ENCODE measurements at regions not wholly inside any gene's neighbourhood (a gene's known extent, or its start where the extent isn't known, plus 50 kb on each side); places are given as distances from the start of the nearest gene placed in this dataset.
"Not testable (repeated sequence)": the region's sequence is repeated elsewhere in the genome, so short reads cannot be mapped to it uniquely, and the experiment has no call there.

DNA sequence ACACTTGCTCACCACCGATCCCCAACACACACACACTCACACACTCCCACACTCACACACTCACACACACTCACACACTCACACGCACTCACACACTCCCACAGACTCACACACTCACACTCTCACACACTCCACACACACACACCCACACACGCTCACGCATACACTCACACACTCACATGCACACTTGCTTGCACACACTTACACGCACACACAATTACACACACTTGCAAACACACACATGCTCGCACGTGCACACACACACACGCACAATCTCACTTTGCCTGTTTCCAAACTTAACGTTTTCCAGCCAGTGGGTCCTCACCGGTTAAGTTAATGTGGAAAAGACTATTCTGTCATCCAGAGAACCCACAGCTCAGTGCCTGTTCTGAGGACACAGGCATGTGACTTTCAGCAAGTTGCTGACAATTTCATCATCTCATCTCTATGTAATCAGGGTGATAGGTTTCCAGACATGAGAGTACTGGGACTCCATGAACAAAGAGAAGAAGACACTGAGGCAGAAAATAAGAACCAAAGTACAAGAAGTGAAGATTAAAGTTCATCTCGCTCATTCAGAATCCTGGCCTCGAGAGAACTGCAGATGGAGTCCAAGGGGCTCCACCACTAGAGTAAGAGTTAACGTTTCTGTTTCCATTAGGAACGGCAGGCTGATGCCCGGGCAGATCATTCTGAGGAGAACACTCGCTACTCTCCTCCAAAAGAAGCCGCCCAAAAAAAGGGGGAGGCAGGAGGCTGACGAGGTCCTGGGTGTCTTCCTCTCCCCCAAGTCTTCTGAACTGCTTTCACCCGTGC lies 153.2 kb upstream of the FRG1 start:
- Mint-ChIP-seq H3K27ac (no peak overlapping the region), H3K4me3 (no peak overlapping the region), H3K4me1 (no peaks in the 10 kb centered on the region), H3K36me3 (ENCODE audit: low read depth) (no peaks in the 10 kb centered on the region), H3K9me3 (no peaks in the 10 kb centered on the region), H3K27me3 (no peaks in the 10 kb centered on the region)
- CTCF ChIA-PET = no interaction called here
- no peak for DNase-seq
- POLR2A ChIA-PET = no interaction called here

- POLR2A ChIA-PET = no interaction called here
- no peak overlapping the region for H3K4me3 Mint-ChIP-seq
- peak; percentile 61 for DNase-seq
- H3K27ac Mint-ChIP-seq = no peak overlapping the region
- CTCF ChIA-PET = interaction anchor here (0.6 to 1.8 kb wide), 10 partner anchors 9 to 589 kb away, joined by 3 to 11 read pairs (median 3); no protein-coding TSS in a partner anchor
- H3K36me3 Mint-ChIP-seq (ENCODE audit: low read depth) = no peaks in the 10 kb centered on the region
- H3K27me3 Mint-ChIP-seq = no peaks in the 10 kb centered on the region
- H3K9me3 Mint-ChIP-seq = no peaks in the 10 kb centered on the region
- no peaks in the 10 kb centered on the region for H3K4me1 Mint-ChIP-seq
Measured at GRCh38 chr4:189792924-189793618, 147.6 kb upstream of the FRG1 start.

DNA sequence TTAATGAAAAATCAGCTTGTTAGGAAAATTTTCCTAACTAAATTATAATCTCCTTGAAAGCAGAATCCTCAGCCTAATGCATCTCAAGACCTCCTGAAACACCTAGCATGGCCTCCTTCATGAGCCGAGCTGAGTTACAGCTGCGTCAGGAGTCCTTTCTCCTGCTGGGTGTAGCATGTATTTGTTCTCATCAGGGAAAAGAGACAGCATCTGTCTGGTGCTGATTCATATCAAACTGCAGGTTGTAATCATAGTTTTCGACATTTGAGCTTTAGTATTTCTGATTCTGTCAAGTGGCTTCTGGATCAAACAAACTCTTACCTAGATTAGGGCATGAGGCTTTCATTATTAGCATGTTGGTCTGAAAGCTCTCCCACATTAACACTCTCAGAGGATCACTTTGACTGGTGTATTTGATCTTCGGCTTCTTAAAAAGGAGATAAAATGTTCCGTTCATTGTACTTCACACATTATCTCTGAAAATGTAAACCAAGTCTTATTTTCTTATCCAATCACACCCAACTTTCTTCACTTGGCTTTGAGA lies 140.1 kb upstream of the FRG1 start:
- no peaks in the 10 kb centered on the region for H3K27me3 Mint-ChIP-seq
- H3K4me3 Mint-ChIP-seq = no peak overlapping the region
- H3K4me1 Mint-ChIP-seq = no peaks in the 10 kb centered on the region
- DNase-seq = no peak
- peaks cover 4% of the 10 kb centered on the region for H3K9me3 Mint-ChIP-seq
- ChIA-PET POLR2A (no interaction called here), CTCF (no interaction called here)
- H3K27ac Mint-ChIP-seq = no peak overlapping the region
- H3K36me3 Mint-ChIP-seq (ENCODE audit: low read depth) = no peaks in the 10 kb centered on the region

GRCh38 chr4:189802884-189803283 lies 137.8 kb upstream of the FRG1 start:
- CTCF ChIA-PET = no interaction called here

DNA sequence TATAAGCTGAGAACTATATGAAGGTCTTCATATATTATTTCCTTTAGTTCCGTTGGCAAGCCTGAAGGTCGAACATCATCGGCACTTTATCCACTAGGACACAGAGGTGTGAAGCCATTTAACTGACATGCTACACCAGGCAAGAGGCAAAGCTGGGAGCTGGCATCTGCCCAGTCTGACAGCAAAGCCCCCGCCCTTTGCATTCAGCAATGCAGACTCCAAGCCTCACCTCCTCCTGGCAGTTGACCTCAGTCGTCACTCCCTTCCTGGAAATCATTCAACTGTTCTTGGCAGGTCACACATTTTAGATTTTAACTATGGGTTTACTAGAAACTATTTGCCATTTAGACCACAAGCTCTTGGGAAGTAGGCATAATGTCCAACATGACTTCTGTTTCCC lies 135.8 kb upstream of the FRG1 start:
- ChIA-PET POLR2A (no interaction called here), CTCF (no interaction called here)
- H3K27ac Mint-ChIP-seq = no peak overlapping the region
- no peaks in the 10 kb centered on the region for H3K27me3 Mint-ChIP-seq
- H3K9me3 Mint-ChIP-seq = peaks cover 11% of the 10 kb centered on the region
- no peak for DNase-seq
- H3K4me1 Mint-ChIP-seq = no peaks in the 10 kb centered on the region
- no peak overlapping the region for H3K4me3 Mint-ChIP-seq
- no peaks in the 10 kb centered on the region for H3K36me3 Mint-ChIP-seq (ENCODE audit: low read depth)

More at GRCh38 chr4:189802884-189803283, 137.8 kb upstream of the FRG1 start:
- H3K27me3 Mint-ChIP-seq = no peaks in the 10 kb centered on the region
- no peaks in the 10 kb centered on the region for H3K36me3 Mint-ChIP-seq (ENCODE audit: low read depth)
- POLR2A ChIA-PET = no interaction called here
- H3K4me1 Mint-ChIP-seq = no peaks in the 10 kb centered on the region
- DNase-seq = no peak
- H3K27ac Mint-ChIP-seq = no peak overlapping the region
- H3K9me3 Mint-ChIP-seq = peaks cover 8% of the 10 kb centered on the region
- H3K4me3 Mint-ChIP-seq = no peak overlapping the region

DNA sequence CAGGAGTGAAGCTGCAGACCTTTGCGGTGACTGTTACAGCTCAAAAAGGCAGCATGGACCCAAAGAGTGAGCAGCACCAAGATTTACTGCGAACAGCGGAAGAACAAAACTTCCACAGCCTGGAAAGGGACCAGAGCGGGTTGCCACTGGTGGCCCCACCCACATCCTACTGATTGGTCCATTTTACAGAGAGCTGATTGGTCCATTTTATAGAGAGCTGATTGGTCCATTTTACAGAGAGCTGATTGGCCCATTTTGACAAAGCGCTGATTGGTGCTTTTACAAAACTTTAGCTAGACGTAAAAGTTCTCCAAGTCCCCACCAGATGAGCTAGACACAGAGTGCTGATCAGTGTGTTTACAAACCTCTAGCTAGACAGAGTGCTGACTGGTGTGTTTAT lies 134.2 kb upstream of the FRG1 start:
- H3K27ac Mint-ChIP-seq = no peak overlapping the region
- H3K27me3 Mint-ChIP-seq = no peaks in the 10 kb centered on the region
- H3K4me1 Mint-ChIP-seq = no peaks in the 10 kb centered on the region
- peaks cover 13% of the 10 kb centered on the region for H3K9me3 Mint-ChIP-seq
- H3K36me3 Mint-ChIP-seq (ENCODE audit: low read depth) = no peaks in the 10 kb centered on the region
- ChIA-PET CTCF (interaction anchor here (1.7 kb wide), 1 partner anchor 13 kb away, joined by 4 read pairs; no protein-coding TSS in a partner anchor), POLR2A (no interaction called here)
- H3K4me3 Mint-ChIP-seq = no peak overlapping the region
- no peak for DNase-seq

DNA sequence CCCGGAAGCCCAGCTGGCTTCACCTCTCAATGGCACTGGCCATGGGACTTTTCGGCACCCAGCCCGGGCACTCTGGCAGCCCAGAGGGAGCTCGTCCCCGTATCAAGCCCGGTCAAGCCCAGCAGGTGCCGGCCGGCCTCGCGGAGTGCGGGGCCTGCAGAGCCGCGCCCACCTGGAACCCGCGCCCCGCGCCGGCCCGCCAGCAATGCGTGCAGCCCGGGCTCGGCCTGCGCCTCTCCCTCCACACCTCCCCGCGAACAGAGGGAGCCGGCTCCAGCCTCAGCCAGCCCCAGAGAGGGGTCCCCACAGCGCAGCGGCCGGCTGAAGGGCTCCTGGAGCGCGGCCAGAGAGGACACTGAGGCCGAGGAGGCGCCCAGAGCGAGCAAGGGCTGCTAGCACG lies 133.6 kb upstream of the FRG1 start:
- H3K36me3 Mint-ChIP-seq (ENCODE audit: low read depth) = no peaks in the 10 kb centered on the region
- peaks cover 13% of the 10 kb centered on the region for H3K9me3 Mint-ChIP-seq
- POLR2A ChIA-PET = no interaction called here

GRCh38 chr4:189809241-189809735 lies 131.4 kb upstream of the FRG1 start:
- H3K27me3 Mint-ChIP-seq = no peaks in the 10 kb centered on the region
- DNase-seq = no peak
- H3K27ac Mint-ChIP-seq = no peak overlapping the region
- H3K4me3 Mint-ChIP-seq = no peak overlapping the region
- POLR2A ChIA-PET = no interaction called here
- peaks cover 13% of the 10 kb centered on the region for H3K9me3 Mint-ChIP-seq
- H3K36me3 Mint-ChIP-seq (ENCODE audit: low read depth) = no peaks in the 10 kb centered on the region
- CTCF ChIA-PET = interaction anchor here (1.7 kb wide), 1 partner anchor 16 kb away, joined by 5 read pairs; no protein-coding TSS in a partner anchor
- no peaks in the 10 kb centered on the region for H3K4me1 Mint-ChIP-seq

More for the DNA sequence above, 133.6 kb upstream of the FRG1 start:
- Mint-ChIP-seq H3K4me1 (no peaks in the 10 kb centered on the region), H3K27ac (no peak overlapping the region), H3K27me3 (no peaks in the 10 kb centered on the region), H3K4me3 (no peak overlapping the region)
- CTCF ChIA-PET = interaction anchor here (1.2 to 1.7 kb wide), 2 partner anchors 14 to 97 kb away, joined by 3 to 4 read pairs; no protein-coding TSS in a partner anchor
- DNase-seq = no peak

DNA sequence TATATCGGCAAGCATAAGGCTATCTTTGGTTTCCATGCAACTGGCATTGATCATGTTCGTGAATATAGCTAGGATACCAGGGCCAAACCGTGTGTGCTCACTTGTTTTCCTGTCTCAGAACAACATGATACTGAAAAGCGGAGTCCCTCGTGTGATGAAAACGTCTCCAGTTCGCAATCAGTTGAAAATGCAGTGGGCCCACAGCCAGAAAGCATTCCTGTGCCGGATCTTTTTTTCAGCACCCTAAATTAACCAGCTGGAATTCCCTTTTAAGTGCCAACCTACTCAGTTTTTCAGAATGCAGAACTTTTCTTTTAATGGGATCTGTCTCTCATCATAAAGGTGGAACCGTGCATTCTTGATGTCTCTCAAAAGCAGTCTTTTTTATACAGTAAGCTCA lies 130.8 kb upstream of the FRG1 start:
- no peak for DNase-seq
- peaks cover 13% of the 10 kb centered on the region for H3K9me3 Mint-ChIP-seq
- CTCF ChIA-PET = interaction anchor here (1.7 kb wide), 1 partner anchor 17 kb away, joined by 5 read pairs; no protein-coding TSS in a partner anchor
- no peaks in the 10 kb centered on the region for H3K4me1 Mint-ChIP-seq
- H3K36me3 Mint-ChIP-seq (ENCODE audit: low read depth) = no peaks in the 10 kb centered on the region
- POLR2A ChIA-PET = no interaction called here
- no peak overlapping the region for H3K27ac Mint-ChIP-seq
- no peaks in the 10 kb centered on the region for H3K27me3 Mint-ChIP-seq
- H3K4me3 Mint-ChIP-seq = no peak overlapping the region

- H3K4me3 Mint-ChIP-seq; DNase-seq; POLR2A ChIA-PET; H3K36me3 Mint-ChIP-seq (ENCODE audit: low read depth); H3K9me3 Mint-ChIP-seq; H3K27me3 Mint-ChIP-seq; H3K27ac Mint-ChIP-seq; H3K4me1 Mint-ChIP-seq: not testable (repeated sequence)
- CTCF ChIA-PET = interaction anchor here (1.7 kb wide), 1 partner anchor 18 kb away, joined by 5 read pairs; no protein-coding TSS in a partner anchor
Measured at GRCh38 chr4:189810318-189811181, 130.1 kb upstream of the FRG1 start.

- Mint-ChIP-seq H3K27me3 (no peaks in the 10 kb centered on the region), H3K36me3 (ENCODE audit: low read depth) (no peaks in the 10 kb centered on the region), H3K4me3 (no peak overlapping the region), H3K27ac (no peak overlapping the region), H3K9me3 (peaks cover 2% of the 10 kb centered on the region), H3K4me1 (no peaks in the 10 kb centered on the region)
- POLR2A ChIA-PET = no interaction called here
- CTCF ChIA-PET = interaction anchor here (1.0 kb wide), 1 partner anchor 22 kb away, joined by 3 read pairs; no protein-coding TSS in a partner anchor
- no peak for DNase-seq
Measured at GRCh38 chr4:189815404-189816192, 125.1 kb upstream of the FRG1 start.

- Mint-ChIP-seq H3K9me3 (no peaks in the 10 kb centered on the region), H3K27ac (no peak overlapping the region), H3K4me1 (no peaks in the 10 kb centered on the region), H3K27me3 (no peaks in the 10 kb centered on the region), H3K36me3 (ENCODE audit: low read depth) (no peaks in the 10 kb centered on the region), H3K4me3 (no peak overlapping the region)
- ChIA-PET CTCF (no interaction called here), POLR2A (no interaction called here)
- DNase-seq = no peak
Measured at GRCh38 chr4:189822326-189822725, 118.3 kb upstream of the FRG1 start.

Measured in activated CD4-positive, alpha-beta memory T cell treated with anti-CD3 and anti-CD28 coated beads, Interleukin-2, amount 10 ng/mL, durations not matched to agents 7 days and 5 days (primary cell).